Thoracic aorta (tissue), 2 donors: ENCODE measurements at regions not wholly inside any gene's neighbourhood (a gene's known extent, or its start where the extent isn't known, plus 50 kb on each side); places are given as distances from the start of the nearest gene placed in this dataset.

Experiments used
- ATAC-seq: fragments of 150-250 bp; one replicate; pipeline ENCODE4 v1.8.0; 2017; ENCODE audit warnings: low read depth; ENCODE audit not compliant: insufficient number of reproducible peaks, low FRiP score
- DNase-seq: peaks from one replicate; pipeline ENCODE4 v3.0.0-alpha.2; 2020; ENCODE audit warnings: low spot score
- H3K27ac ChIP-seq, 2 donors: fragments of 200-600 bp; sonication (generic); 1 replicate in 1 of 2; 2 replicates in 1 of 2; pipeline ENCODE4 v1.5.1; 2016; ENCODE audit warnings: mild to moderate bottlenecking in 2 of 2, moderate library complexity in 2 of 2
- H3K27me3 ChIP-seq: fragments of 200-600 bp; sonication (generic); replicated peaks from 2 replicates; pipeline ENCODE4 v1.6.0; 2016; ENCODE audit warnings: mild to moderate bottlenecking; ENCODE audit not compliant: insufficient read depth
- H3K36me3 ChIP-seq: fragments of 200-600 bp; sonication (generic); one replicate; pipeline ENCODE4 v1.5.1; 2016
- H3K4me1 ChIP-seq, 2 donors: fragments of 200-600 bp; sonication (generic); 1 replicate in 1 of 2; 2 replicates in 1 of 2; pipeline versions ENCODE4 v1.5.1 to v1.6.0; 2016; ENCODE audit warnings: low read depth in 2 of 2, mild to moderate bottlenecking in 1 of 2; ENCODE audit not compliant: control insufficient read depth in 1 of 2
- H3K4me3 ChIP-seq: fragments of 200-600 bp; sonication (generic); 2 replicates; pipeline ENCODE4 v1.5.1; 2016; ENCODE audit warnings: mild to moderate bottlenecking
- H3K9me3 ChIP-seq: fragments of 200-600 bp; sonication (generic); 2 replicates; pipeline ENCODE4 v1.5.1; 2016
- CTCF ChIP-seq: fragments of 200-600 bp; sonication (generic); IDR thresholded peaks from one replicate; pipeline ENCODE4 v1.5.1; 2019; ENCODE audit warnings: antibody characterized with exemption

DNA sequence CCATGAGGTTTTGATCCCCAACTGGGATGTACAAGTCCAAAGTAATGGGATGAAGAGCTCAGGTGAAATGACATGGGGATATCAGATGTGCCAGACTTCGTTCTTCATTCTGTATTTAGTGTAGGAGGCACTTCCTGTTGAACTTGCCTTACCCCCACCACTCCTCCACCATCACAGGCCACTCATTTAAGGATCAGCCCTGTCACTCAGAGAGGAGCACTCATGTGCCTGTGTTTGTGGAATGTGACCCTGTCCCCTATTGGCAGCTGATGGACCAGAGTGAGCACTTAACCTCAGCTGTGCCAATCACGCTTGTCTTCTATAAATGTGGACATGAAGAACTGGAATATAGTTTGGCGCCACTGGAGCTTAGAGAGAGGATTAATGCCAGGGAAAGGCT lies 91.4 kb upstream of the CTTNBP2NL start:
- H3K36me3 ChIP-seq = no peaks in the 10 kb centered on the region
- no peaks in the 10 kb centered on the region for H3K9me3 ChIP-seq
- H3K4me1 ChIP-seq = no peaks in the 10 kb centered on the region
- no peak overlapping the region for H3K27ac ChIP-seq
- no peak for ATAC-seq
- no peak for TF ChIP-seq CTCF
- no peaks in the 10 kb centered on the region for H3K27me3 ChIP-seq
- DNase-seq = no peak
- no peak overlapping the region for H3K4me3 ChIP-seq

GRCh38 chr1:112307930-112308591 lies 88.0 kb upstream of the CTTNBP2NL start:
- no peaks in the 10 kb centered on the region for H3K36me3 ChIP-seq
- no peaks in the 10 kb centered on the region for H3K27me3 ChIP-seq
- H3K4me1 ChIP-seq = no peaks in the 10 kb centered on the region
- ATAC-seq = no peak
- no peaks in the 10 kb centered on the region for H3K9me3 ChIP-seq
- DNase-seq = no peak
- H3K4me3 ChIP-seq = no peak overlapping the region
- H3K27ac ChIP-seq = no peak overlapping the region
- no peak for TF ChIP-seq CTCF

DNA sequence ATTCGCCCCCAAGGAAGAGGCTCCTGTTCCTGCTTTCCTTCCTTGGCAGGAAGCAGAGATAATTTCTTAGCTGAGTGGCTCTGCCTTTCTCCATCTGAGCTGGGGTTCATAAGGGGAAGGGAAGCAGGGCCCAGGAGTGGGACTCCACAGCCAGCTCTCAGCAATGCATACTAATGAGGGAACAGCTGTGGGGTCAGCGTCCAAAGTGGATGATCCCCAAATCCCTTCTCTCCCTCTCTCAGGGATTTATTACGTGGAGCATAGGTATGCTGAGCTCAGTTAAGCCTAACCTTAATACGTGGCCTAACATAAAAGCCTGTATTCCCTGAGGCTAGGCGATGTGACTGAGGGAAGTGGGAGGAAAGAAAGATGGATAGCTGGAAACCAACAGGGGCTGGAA lies 87.3 kb upstream of the CTTNBP2NL start:
- Histone ChIP-seq H3K27me3 (no peaks in the 10 kb centered on the region), H3K4me3 (no peak overlapping the region), H3K36me3 (no peaks in the 10 kb centered on the region), H3K9me3 (no peaks in the 10 kb centered on the region), H3K27ac (no peak overlapping the region), H3K4me1 (no peaks in the 10 kb centered on the region)
- ATAC-seq (no peak), DNase-seq (no peak)
- no peak for TF ChIP-seq CTCF

DNA sequence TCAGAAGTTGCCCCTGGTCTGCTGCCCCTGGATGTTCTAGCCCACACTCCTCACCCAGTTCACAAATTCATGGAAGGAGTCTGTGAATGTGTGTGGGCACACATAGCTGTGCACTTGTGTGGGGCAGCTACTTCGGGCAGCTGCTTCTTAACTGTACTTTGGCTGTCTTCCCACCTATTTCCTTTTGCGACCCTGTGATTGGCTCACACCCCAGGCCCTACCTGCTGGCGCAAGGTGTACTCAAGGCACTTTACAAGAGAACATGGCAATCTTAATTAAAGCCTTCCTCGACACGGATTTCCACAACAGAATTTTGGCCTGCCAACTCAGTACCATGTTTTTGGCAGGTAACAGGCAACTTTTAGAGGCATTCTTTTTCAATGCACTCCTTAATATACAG lies 86.5 kb upstream of the CTTNBP2NL start:
- no peaks in the 10 kb centered on the region for H3K36me3 ChIP-seq
- H3K4me1 ChIP-seq = no peaks in the 10 kb centered on the region
- TF ChIP-seq CTCF = no peak
- H3K4me3 ChIP-seq = no peak overlapping the region
- H3K9me3 ChIP-seq = no peaks in the 10 kb centered on the region
- ATAC-seq = no peak
- H3K27me3 ChIP-seq = no peaks in the 10 kb centered on the region
- H3K27ac ChIP-seq = no peak overlapping the region
- DNase-seq = no peak

GRCh38 chr1:112312315-112312714 lies 83.7 kb upstream of the CTTNBP2NL start:
- no peak for ATAC-seq
- H3K9me3 ChIP-seq = no peaks in the 10 kb centered on the region
- H3K27me3 ChIP-seq = no peaks in the 10 kb centered on the region
- no peak for DNase-seq
- H3K4me1 ChIP-seq = peaks cover 0 to 4% of the 10 kb centered on the region in 2 donors
- H3K4me3 ChIP-seq = no peak overlapping the region
- no peak overlapping the region for H3K27ac ChIP-seq
- TF ChIP-seq CTCF = no peak
- H3K36me3 ChIP-seq = no peaks in the 10 kb centered on the region
